GM12875 (cell line): ENCODE measurements at regions not wholly inside any gene's neighbourhood (a gene's known extent, or its start where the extent isn't known, plus 50 kb on each side); places are given as distances from the start of the nearest gene placed in this dataset.

Source experiments
- H3K4me3 ChIP-seq: one replicate; pipeline ENCODE4 v1.5.1; 2011; ENCODE audit warnings: low read depth, low read length, control low read depth
- CTCF ChIP-seq: IDR thresholded peaks from 2 replicates; pipeline ENCODE4 v1.5.1; 2011; ENCODE audit warnings: low read depth, mild to moderate bottlenecking, control low read depth, inconsistent platforms, low read length, moderate library complexity, borderline replicate concordance; ENCODE audit not compliant: insufficient read depth

DNA sequence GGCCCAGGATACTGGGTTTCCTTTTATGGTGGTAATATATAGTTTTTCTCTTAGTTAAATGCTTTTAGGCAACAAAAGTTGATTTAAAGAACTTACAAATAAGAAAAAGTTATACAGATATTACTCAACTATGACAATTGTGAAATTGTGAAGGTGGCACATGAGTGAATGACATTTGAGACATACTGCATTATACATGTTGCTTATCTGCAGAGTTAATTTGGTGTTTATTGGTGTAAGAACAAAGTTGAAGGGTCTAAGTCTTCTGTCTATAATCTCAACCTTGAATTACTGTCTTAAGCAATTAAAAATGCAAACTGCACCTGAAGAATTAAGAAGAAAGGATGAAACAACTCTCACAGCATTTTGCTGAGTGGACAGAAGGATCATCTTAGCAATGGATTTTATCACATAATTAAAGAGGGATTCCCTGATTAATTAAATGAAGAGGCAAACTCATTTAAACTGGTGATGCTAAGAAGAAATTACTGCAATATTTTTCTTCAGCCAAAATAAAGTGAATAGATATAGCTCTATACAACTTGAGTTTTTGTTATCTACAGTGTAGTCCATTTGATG is 298.9 kb upstream of the TGFBR2 start:
- no peak for TF ChIP-seq CTCF
- H3K4me3 ChIP-seq = no peak overlapping the region

- no peak for TF ChIP-seq CTCF
- H3K4me3 ChIP-seq = no peak overlapping the region
Measured at GRCh38 chr3:30308131-30308530, 298.3 kb upstream of the TGFBR2 start.

DNA sequence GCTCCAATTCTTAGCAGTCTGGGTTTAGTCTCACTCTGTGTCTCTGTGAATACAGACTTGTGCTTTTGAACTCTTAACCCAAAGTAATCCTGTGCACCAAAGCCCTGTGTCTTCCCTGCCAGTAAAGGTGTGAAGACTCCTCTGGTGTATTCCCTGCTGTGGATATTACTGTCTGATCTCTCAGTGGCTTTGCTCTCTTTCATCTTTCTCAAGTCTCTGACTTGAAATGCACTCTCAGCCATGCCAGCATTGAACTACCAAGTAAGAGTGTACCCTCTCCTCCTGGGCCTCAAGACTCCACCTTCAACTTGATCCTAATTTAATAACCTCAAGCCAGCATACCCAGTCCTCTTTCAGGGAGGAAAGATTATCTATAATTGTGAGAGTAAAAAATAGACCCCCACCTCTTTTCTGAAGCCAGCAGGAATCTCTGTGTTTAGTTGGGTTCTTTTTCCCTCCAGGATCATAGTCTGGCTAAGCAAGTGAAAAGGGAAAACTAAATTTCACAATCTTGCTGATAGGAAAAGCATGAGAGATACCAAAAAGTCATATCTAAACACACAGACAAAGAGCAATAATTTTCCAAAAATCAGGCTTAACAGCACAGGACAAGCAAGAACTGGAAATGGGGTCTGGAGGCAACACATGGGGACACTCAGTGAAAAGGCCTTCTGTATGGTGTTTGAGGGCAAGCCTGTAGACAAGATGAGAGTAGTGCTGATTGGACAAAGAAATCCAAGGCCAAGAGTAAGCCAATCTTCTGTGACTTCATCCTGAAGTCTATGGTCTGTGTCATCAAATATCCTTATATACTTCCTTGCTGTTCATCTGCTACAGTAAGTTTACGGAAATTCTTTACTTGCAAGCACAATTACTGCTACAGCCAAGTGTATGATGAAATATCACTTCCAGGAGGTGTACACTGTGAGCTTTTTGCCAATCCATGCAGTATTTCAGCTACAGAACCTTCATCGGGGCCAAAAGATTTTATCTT is 296.1 kb upstream of the TGFBR2 start:
- no peak overlapping the region for H3K4me3 ChIP-seq
- no peak for TF ChIP-seq CTCF

DNA sequence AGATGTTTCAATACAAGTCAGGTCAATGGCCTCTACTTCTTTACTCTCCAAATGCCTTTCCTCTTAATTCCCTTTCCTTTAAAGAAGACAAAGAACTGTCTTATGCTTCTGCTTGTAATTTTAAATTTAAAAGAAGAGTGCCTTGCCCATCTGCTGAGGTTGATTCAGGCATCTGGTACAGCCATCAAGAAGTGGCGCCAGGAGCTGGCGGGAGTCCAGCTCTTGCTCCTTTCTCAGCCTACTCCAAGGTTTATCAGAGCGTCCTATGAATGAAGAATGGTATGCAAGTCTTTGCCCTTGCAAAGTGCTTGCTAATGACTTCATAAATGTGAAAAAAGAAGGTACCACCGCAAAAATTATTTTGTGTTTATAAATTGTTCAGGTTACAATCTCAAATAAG is 294.6 kb upstream of the TGFBR2 start:
- TF ChIP-seq CTCF = no peak
- H3K4me3 ChIP-seq = no peak overlapping the region

DNA sequence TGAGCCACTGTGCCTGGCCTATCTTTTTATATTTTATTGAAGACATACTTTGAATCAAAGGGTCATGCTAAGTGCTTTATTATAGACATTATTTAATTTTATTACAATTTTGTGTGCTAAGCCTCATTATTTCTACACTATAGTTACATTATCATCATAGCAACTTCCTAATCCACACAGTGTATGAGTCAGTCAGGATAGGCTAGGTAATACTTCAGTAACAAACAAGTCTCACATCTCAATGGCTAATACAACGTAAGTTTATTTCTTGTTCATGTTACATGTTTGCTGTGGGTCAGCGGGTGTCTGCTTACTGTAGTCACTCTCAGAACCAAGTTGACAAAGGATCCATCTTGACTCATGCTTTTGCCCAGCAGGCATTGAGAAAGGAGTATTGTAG is 292.6 kb upstream of the TGFBR2 start:
- no peak overlapping the region for H3K4me3 ChIP-seq
- no peak for TF ChIP-seq CTCF

GRCh38 chr3:30314757-30315325 is 291.6 kb upstream of the TGFBR2 start:
- no peak overlapping the region for H3K4me3 ChIP-seq
- TF ChIP-seq CTCF = no peak
